ENCODE measurements at regions not wholly inside any gene's neighbourhood (a gene's known extent, or its start where the extent isn't known, plus 50 kb on each side); places are given as distances from the start of the nearest gene placed in this dataset.

DNA sequence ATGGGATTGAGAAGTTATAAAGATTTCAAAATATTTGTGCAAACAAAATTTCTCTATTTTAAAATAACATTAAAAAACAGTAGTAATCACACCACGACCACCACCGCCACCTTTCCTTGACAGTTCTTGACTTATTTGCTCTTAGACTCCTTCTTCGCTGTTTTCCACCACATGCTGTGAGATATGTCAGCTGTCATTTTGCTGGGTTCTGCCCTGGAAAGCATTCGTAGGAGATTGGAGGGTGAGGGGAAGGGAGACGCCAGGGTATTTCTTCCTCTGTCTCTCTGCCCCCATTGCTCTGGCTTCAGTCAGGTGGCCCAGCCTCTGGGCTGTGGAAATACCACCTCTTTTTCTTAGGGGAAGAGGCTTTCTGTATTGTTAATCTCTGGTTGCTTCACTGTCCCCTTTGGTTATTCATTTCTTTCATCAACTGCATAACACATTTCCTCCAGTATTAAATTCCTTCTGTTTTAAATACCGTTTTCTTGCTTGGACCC, 186.2 kb downstream of the NEDD1 start:
- TF ChIP-seq POLR2AphosphoS5 (IDR thresholded peaks at IDR 0.05; ENCODE audit: low read depth, low read length), result no peak
- TF ChIP-seq, protein P1, sequence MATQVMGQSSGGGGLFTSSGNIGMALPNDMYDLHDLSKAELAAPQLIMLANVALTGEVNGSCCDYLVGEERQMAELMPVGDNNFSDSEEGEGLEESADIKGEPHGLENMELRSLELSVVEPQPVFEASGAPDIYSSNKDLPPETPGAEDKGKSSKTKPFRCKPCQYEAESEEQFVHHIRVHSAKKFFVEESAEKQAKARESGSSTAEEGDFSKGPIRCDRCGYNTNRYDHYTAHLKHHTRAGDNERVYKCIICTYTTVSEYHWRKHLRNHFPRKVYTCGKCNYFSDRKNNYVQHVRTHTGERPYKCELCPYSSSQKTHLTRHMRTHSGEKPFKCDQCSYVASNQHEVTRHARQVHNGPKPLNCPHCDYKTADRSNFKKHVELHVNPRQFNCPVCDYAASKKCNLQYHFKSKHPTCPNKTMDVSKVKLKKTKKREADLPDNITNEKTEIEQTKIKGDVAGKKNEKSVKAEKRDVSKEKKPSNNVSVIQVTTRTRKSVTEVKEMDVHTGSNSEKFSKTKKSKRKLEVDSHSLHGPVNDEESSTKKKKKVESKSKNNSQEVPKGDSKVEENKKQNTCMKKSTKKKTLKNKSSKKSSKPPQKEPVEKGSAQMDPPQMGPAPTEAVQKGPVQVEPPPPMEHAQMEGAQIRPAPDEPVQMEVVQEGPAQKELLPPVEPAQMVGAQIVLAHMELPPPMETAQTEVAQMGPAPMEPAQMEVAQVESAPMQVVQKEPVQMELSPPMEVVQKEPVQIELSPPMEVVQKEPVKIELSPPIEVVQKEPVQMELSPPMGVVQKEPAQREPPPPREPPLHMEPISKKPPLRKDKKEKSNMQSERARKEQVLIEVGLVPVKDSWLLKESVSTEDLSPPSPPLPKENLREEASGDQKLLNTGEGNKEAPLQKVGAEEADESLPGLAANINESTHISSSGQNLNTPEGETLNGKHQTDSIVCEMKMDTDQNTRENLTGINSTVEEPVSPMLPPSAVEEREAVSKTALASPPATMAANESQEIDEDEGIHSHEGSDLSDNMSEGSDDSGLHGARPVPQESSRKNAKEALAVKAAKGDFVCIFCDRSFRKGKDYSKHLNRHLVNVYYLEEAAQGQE (IDR thresholded peaks at IDR 0.05; ENCODE audit: insufficient read depth in 1 of 2, low read depth in 2 of 2, low read length in 2 of 2), result no peak
